GM23338 (cell line): ENCODE measurements at regions not wholly inside any gene's neighbourhood (a gene's known extent, or its start where the extent isn't known, plus 50 kb on each side); places are given as distances from the start of the nearest gene placed in this dataset.

ENCODE experiments used
- ATAC-seq: fragments of 200-7000 bp; cut with Tn5 transposase; 3 replicates; pipeline ENCODE4 v1.9.1; 2020
- DNase-seq: peaks from one replicate; pipeline ENCODE4 v3.0.0-alpha.2; 2015; ENCODE audit warnings: low spot score
- H2AFZ ChIP-seq: fragments of 200-600 bp; sonication (generic); 2 replicates; pipeline ENCODE4 v1.8.0; 2016; ENCODE audit warnings: antibody characterized with exemption, mild to moderate bottlenecking, moderate library complexity
- H3F3A ChIP-seq: fragments of 200-600 bp; sonication (generic); replicated peaks from 2 replicates; pipeline ENCODE4 v1.8.0; 2017; ENCODE audit warnings: antibody characterized with exemption, mixed run types, low read depth
- H3K27ac ChIP-seq: fragments of 200-600 bp; sonication (generic); 2 replicates; pipeline ENCODE4 v1.6.1; 2016; ENCODE audit warnings: low read depth
- H3K27me3 ChIP-seq: fragments of 200-600 bp; sonication (generic); 2 replicates; pipeline ENCODE4 v1.8.0; 2016; ENCODE audit warnings: mild to moderate bottlenecking, mixed run types, moderate library complexity; ENCODE audit not compliant: insufficient read depth
- H3K36me3 ChIP-seq: fragments of 200-600 bp; sonication (generic); 2 replicates; pipeline ENCODE4 v1.8.0; 2016; ENCODE audit warnings: mild to moderate bottlenecking; ENCODE audit not compliant: insufficient read depth
- H3K4me1 ChIP-seq: fragments of 200-600 bp; sonication (generic); 2 replicates; pipeline ENCODE4 v1.8.0; 2016; ENCODE audit warnings: mild to moderate bottlenecking, moderate library complexity; ENCODE audit not compliant: insufficient read depth
- H3K4me2 ChIP-seq: fragments of 200-600 bp; sonication (generic); 2 replicates; pipeline ENCODE4 v1.7.1; 2017; ENCODE audit warnings: mixed run types
- H3K4me3 ChIP-seq: fragments of 200-600 bp; sonication (generic); 2 replicates; pipeline ENCODE4 v1.6.1; 2016; ENCODE audit warnings: mixed run types
- H3K79me2 ChIP-seq: fragments of 200-600 bp; sonication (generic); replicated peaks from 2 replicates; pipeline ENCODE4 v1.8.0; 2017; ENCODE audit warnings: mild to moderate bottlenecking; ENCODE audit not compliant: insufficient read depth
- H3K9me2 ChIP-seq: fragments of 200-600 bp; sonication (generic); 2 replicates; pipeline ENCODE4 v1.8.0; 2017; ENCODE audit not compliant: insufficient read depth
- H4K20me1 ChIP-seq: fragments of 200-600 bp; sonication (generic); replicated peaks from 2 replicates; pipeline ENCODE4 v1.8.0; 2017; ENCODE audit warnings: mild to moderate bottlenecking; ENCODE audit not compliant: insufficient read depth
- H3K27ac Mint-ChIP-seq: 2 replicates; pipeline ENCODE4 v1.8.0; 2020; ENCODE audit warnings: inconsistent platforms, mild to moderate bottlenecking, moderate library complexity, mixed read lengths
- H3K27me3 Mint-ChIP-seq: 3 replicates; pipeline ENCODE4 v1.8.0; 2022; ENCODE audit warnings: low read depth, mild to moderate bottlenecking, moderate library complexity, mixed read lengths, inconsistent platforms; ENCODE audit not compliant: insufficient read depth, poor library complexity
- H3K36me3 Mint-ChIP-seq: 3 replicates; pipeline ENCODE4 v1.8.0; 2021; ENCODE audit warnings: low read depth, mild to moderate bottlenecking, inconsistent platforms, moderate library complexity, mixed read lengths
- H3K4me1 Mint-ChIP-seq: 3 replicates; pipeline ENCODE4 v1.8.0; 2020; ENCODE audit warnings: mild to moderate bottlenecking, inconsistent platforms, mixed read lengths
- H3K4me3 Mint-ChIP-seq: 3 replicates; pipeline ENCODE4 v1.8.0; 2021; ENCODE audit warnings: moderate library complexity, mild to moderate bottlenecking, inconsistent platforms, mixed read lengths
- H3K9me3 Mint-ChIP-seq: 3 replicates; pipeline ENCODE4 v1.8.0; 2020; ENCODE audit warnings: moderate library complexity, mild to moderate bottlenecking, inconsistent platforms, mixed read lengths
- CREB1 ChIP-seq: fragments of 250-450 bp; sonication (Bioruptor Pico); IDR thresholded peaks from 2 replicates; pipeline ENCODE4 v1.5.0; 2020; ENCODE audit warnings: low read depth, mild to moderate bottlenecking, moderate library complexity
- EZH2 ChIP-seq: fragments of 200-600 bp; sonication (generic); IDR thresholded peaks from one replicate; pipeline ENCODE4 v1.8.0; 2017; ENCODE audit warnings: antibody characterized with exemption, mild to moderate bottlenecking, low read depth; ENCODE audit not compliant: unreplicated experiment
- EZH2phosphoT487 ChIP-seq: fragments of 200-600 bp; sonication (generic); IDR thresholded peaks from one replicate; pipeline ENCODE4 v1.8.1; 2018; ENCODE audit warnings: antibody characterized with exemption; ENCODE audit not compliant: unreplicated experiment
- JUNB ChIP-seq: IDR thresholded peaks from one replicate; pipeline ENCODE4 v1.6.1; 2016; ENCODE audit warnings: antibody characterized with exemption; ENCODE audit not compliant: unreplicated experiment
- NANOG ChIP-seq: IDR thresholded peaks from 2 replicates; pipeline ENCODE4 v1.6.1; 2016; ENCODE audit warnings: antibody characterized with exemption, borderline replicate concordance
- POLR2AphosphoS5 ChIP-seq: IDR thresholded peaks from 2 replicates; pipeline ENCODE4 v1.6.1; 2016; ENCODE audit warnings: antibody characterized with exemption, low read depth
- STAT1 ChIP-seq: IDR thresholded peaks from one replicate; pipeline ENCODE4 v1.6.1; 2016; ENCODE audit warnings: antibody characterized with exemption; ENCODE audit not compliant: unreplicated experiment
- ZNF114 ChIP-seq: fragments of 250-450 bp; sonication (Bioruptor Pico); IDR thresholded peaks from 2 replicates; pipeline ENCODE4 v1.5.0; 2020; ENCODE audit warnings: mild to moderate bottlenecking, moderate library complexity
- ZNF331 ChIP-seq: fragments of 250-450 bp; sonication (Bioruptor Pico); IDR thresholded peaks from 2 replicates; pipeline ENCODE4 v1.5.0; 2020; ENCODE audit warnings: low read depth, mild to moderate bottlenecking, moderate library complexity
- TF ChIP-seq, protein P1 (sequence below), 2 experiments: fragments of 200-600 bp in 1 of 2; sonication (generic) in 1 of 2; conservative IDR thresholded peaks; 2 replicates each; pipeline versions ENCODE4 v1.5.1 to v1.6.1; 2016 to 2017; ENCODE audit warnings: antibody characterized with exemption in 2 of 2, low read depth in 2 of 2, mild to moderate bottlenecking in 2 of 2, moderate library complexity in 1 of 2
- TF ChIP-seq, protein P2 (sequence below): IDR thresholded peaks from 2 replicates; pipeline ENCODE4 v1.6.1; 2016; ENCODE audit warnings: antibody characterized with exemption
- TF ChIP-seq, protein P3 (sequence below): fragments of 250-450 bp; sonication (Bioruptor Pico); IDR thresholded peaks from 2 replicates; pipeline ENCODE4 v1.5.0; 2020; ENCODE audit warnings: mild to moderate bottlenecking, moderate library complexity
- TF ChIP-seq, protein P4 (sequence below): IDR thresholded peaks from one replicate; pipeline ENCODE4 v1.6.1; 2018; ENCODE audit warnings: antibody characterized with exemption; ENCODE audit not compliant: unreplicated experiment

DNA sequence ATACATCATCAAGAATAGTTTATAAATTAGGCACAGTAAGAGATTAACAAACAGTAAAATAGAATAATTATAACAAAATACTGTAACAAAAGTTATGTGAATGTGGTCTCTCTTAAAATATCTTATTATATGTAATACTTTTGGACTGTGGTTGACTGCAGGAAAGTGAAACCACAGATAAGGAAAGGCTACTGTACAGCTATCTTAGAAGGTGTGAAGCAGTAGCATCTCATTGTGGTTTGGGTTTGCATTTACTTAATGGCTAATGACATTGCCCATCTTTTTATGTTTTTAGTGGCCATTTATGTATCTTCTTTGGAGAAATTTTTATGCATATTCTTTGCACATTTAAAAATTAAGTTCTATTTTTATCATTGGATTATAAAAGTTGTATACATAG is 296.4 kb upstream of the MAGI2 start:
- no peak overlapping the region for H3K27ac Mint-ChIP-seq
- H3K4me1 Mint-ChIP-seq: no peaks in the 10 kb centered on the region
- ATAC-seq: no peak
- Histone ChIP-seq H3K36me3 (no peaks in the 10 kb centered on the region), H3K4me1 (no peaks in the 10 kb centered on the region), H3F3A (no peaks in the 10 kb centered on the region), H2AFZ (no peak overlapping the region), H4K20me1 (no peaks in the 10 kb centered on the region), H3K4me2 (no peak overlapping the region), H3K9me2 (no peaks in the 10 kb centered on the region; the same call in 1 of the 2 replicates), H3K79me2 (no peaks in the 10 kb centered on the region), H3K4me3 (no peak overlapping the region), H3K27ac (no peak overlapping the region), H3K27me3 (no peaks in the 10 kb centered on the region)
- H3K36me3 Mint-ChIP-seq: no peaks in the 10 kb centered on the region
- no peak for DNase-seq
- H3K9me3 Mint-ChIP-seq: no peaks in the 10 kb centered on the region
- TF ChIP-seq EZH2phosphoT487 (no peak), ZNF331 (no peak), ZNF114 (CRISPR knock-in tag) (no peak), STAT1 (no peak), EZH2 (no peak), CREB1 (CRISPR knock-in tag) (no peak), JUNB (no peak), NANOG (no peak), POLR2AphosphoS5 (no peak)
- TF ChIP-seq, protein P1, sequence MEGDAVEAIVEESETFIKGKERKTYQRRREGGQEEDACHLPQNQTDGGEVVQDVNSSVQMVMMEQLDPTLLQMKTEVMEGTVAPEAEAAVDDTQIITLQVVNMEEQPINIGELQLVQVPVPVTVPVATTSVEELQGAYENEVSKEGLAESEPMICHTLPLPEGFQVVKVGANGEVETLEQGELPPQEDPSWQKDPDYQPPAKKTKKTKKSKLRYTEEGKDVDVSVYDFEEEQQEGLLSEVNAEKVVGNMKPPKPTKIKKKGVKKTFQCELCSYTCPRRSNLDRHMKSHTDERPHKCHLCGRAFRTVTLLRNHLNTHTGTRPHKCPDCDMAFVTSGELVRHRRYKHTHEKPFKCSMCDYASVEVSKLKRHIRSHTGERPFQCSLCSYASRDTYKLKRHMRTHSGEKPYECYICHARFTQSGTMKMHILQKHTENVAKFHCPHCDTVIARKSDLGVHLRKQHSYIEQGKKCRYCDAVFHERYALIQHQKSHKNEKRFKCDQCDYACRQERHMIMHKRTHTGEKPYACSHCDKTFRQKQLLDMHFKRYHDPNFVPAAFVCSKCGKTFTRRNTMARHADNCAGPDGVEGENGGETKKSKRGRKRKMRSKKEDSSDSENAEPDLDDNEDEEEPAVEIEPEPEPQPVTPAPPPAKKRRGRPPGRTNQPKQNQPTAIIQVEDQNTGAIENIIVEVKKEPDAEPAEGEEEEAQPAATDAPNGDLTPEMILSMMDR (conservative IDR thresholded peaks at IDR 0.05; ENCODE audit: low read depth in 2 of 2): no peak
- TF ChIP-seq, protein P2, sequence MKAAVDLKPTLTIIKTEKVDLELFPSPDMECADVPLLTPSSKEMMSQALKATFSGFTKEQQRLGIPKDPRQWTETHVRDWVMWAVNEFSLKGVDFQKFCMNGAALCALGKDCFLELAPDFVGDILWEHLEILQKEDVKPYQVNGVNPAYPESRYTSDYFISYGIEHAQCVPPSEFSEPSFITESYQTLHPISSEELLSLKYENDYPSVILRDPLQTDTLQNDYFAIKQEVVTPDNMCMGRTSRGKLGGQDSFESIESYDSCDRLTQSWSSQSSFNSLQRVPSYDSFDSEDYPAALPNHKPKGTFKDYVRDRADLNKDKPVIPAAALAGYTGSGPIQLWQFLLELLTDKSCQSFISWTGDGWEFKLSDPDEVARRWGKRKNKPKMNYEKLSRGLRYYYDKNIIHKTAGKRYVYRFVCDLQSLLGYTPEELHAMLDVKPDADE: no peak
- TF ChIP-seq, protein P3, sequence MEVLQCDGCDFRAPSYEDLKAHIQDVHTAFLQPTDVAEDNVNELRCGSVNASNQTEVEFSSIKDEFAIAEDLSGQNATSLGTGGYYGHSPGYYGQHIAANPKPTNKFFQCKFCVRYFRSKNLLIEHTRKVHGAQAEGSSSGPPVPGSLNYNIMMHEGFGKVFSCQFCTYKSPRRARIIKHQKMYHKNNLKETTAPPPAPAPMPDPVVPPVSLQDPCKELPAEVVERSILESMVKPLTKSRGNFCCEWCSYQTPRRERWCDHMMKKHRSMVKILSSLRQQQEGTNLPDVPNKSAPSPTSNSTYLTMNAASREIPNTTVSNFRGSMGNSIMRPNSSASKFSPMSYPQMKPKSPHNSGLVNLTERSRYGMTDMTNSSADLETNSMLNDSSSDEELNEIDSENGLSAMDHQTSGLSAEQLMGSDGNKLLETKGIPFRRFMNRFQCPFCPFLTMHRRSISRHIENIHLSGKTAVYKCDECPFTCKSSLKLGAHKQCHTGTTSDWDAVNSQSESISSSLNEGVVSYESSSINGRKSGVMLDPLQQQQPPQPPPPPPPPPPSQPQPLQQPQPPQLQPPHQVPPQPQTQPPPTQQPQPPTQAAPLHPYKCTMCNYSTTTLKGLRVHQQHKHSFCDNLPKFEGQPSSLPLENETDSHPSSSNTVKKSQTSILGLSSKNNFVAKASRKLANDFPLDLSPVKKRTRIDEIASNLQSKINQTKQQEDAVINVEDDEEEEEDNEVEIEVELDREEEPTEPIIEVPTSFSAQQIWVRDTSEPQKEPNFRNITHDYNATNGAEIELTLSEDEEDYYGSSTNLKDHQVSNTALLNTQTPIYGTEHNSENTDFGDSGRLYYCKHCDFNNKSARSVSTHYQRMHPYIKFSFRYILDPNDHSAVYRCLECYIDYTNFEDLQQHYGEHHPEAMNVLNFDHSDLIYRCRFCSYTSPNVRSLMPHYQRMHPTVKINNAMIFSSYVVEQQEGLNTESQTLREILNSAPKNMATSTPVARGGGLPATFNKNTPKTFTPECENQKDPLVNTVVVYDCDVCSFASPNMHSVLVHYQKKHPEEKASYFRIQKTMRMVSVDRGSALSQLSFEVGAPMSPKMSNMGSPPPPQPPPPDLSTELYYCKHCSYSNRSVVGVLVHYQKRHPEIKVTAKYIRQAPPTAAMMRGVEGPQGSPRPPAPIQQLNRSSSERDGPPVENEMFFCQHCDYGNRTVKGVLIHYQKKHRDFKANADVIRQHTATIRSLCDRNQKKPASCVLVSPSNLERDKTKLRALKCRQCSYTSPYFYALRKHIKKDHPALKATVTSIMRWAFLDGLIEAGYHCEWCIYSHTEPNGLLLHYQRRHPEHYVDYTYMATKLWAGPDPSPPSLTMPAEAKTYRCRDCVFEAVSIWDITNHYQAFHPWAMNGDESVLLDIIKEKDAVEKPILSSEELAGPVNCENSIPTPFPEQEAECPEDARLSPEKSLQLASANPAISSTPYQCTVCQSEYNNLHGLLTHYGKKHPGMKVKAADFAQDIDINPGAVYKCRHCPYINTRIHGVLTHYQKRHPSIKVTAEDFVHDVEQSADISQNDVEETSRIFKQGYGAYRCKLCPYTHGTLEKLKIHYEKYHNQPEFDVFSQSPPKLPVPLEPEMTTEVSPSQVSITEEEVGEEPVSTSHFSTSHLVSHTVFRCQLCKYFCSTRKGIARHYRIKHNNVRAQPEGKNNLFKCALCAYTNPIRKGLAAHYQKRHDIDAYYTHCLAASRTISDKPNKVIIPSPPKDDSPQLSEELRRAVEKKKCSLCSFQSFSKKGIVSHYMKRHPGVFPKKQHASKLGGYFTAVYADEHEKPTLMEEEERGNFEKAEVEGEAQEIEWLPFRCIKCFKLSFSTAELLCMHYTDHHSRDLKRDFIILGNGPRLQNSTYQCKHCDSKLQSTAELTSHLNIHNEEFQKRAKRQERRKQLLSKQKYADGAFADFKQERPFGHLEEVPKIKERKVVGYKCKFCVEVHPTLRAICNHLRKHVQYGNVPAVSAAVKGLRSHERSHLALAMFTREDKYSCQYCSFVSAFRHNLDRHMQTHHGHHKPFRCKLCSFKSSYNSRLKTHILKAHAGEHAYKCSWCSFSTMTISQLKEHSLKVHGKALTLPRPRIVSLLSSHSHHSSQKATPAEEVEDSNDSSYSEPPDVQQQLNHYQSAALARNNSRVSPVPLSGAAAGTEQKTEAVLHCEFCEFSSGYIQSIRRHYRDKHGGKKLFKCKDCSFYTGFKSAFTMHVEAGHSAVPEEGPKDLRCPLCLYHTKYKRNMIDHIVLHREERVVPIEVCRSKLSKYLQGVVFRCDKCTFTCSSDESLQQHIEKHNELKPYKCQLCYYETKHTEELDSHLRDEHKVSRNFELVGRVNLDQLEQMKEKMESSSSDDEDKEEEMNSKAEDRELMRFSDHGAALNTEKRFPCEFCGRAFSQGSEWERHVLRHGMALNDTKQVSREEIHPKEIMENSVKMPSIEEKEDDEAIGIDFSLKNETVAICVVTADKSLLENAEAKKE (CRISPR knock-in tag): no peak
- TF ChIP-seq, protein P4, sequence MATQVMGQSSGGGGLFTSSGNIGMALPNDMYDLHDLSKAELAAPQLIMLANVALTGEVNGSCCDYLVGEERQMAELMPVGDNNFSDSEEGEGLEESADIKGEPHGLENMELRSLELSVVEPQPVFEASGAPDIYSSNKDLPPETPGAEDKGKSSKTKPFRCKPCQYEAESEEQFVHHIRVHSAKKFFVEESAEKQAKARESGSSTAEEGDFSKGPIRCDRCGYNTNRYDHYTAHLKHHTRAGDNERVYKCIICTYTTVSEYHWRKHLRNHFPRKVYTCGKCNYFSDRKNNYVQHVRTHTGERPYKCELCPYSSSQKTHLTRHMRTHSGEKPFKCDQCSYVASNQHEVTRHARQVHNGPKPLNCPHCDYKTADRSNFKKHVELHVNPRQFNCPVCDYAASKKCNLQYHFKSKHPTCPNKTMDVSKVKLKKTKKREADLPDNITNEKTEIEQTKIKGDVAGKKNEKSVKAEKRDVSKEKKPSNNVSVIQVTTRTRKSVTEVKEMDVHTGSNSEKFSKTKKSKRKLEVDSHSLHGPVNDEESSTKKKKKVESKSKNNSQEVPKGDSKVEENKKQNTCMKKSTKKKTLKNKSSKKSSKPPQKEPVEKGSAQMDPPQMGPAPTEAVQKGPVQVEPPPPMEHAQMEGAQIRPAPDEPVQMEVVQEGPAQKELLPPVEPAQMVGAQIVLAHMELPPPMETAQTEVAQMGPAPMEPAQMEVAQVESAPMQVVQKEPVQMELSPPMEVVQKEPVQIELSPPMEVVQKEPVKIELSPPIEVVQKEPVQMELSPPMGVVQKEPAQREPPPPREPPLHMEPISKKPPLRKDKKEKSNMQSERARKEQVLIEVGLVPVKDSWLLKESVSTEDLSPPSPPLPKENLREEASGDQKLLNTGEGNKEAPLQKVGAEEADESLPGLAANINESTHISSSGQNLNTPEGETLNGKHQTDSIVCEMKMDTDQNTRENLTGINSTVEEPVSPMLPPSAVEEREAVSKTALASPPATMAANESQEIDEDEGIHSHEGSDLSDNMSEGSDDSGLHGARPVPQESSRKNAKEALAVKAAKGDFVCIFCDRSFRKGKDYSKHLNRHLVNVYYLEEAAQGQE: no peak
- H3K27me3 Mint-ChIP-seq: peaks cover 2% of the 10 kb centered on the region
- no peak overlapping the region for H3K4me3 Mint-ChIP-seq
